WTC11 (cell line): ENCODE measurements at regions not wholly inside any gene's neighbourhood (a gene's known extent, or its start where the extent isn't known, plus 50 kb on each side); places are given as distances from the start of the nearest gene placed in this dataset.

Experiments used
- ATAC-seq: fragments of 200-7000 bp; cut with Tn5 transposase; 2 replicates; pipeline ENCODE4 v1.10.0; 2021; ENCODE audit warnings: mild to moderate bottlenecking, moderate library complexity
- CTCF ChIA-PET: fragments of 300-600 bp; sonication (Branson Sonifier 250); formaldehyde crosslinking; loops from one replicate; lab custom pipeline; 2021; ENCODE audit warnings: antibody characterized with exemption; lab: Charles Lee
- POLR2A ChIA-PET: fragments of 350-600 bp; sonication (Branson Sonifier 250); formaldehyde crosslinking; loops from one replicate; lab custom pipeline; 2021; ENCODE audit warnings: antibody characterized with exemption; lab: Charles Lee
- DNase-seq: peaks from one replicate; pipeline ENCODE4 v3.0.0; 2021; ENCODE audit warnings: low spot score
- H3K27ac Mint-ChIP-seq: 2 replicates; pipeline ENCODE4 v1.8.0; 2021; ENCODE audit warnings: mixed read lengths
- H3K27me3 Mint-ChIP-seq: 2 replicates; pipeline ENCODE4 v1.8.0; 2021; ENCODE audit warnings: low read depth, mild to moderate bottlenecking, moderate library complexity, mixed read lengths
- H3K36me3 Mint-ChIP-seq: 2 replicates; pipeline ENCODE4 v1.8.0; 2021; ENCODE audit warnings: mixed read lengths
- H3K4me1 Mint-ChIP-seq: 2 replicates; pipeline ENCODE4 v1.8.0; 2022; ENCODE audit warnings: mixed read lengths
- H3K4me3 Mint-ChIP-seq: 2 replicates; pipeline ENCODE4 v1.8.0; 2021; ENCODE audit warnings: mild to moderate bottlenecking, moderate library complexity, mixed read lengths
- H3K9me3 Mint-ChIP-seq: 2 replicates; pipeline ENCODE4 v1.8.0; 2021; ENCODE audit warnings: mixed read lengths
- ATF1 ChIP-seq: sonication (generic); formaldehyde crosslinking; IDR thresholded peaks from 2 replicates; pipeline ENCODE4 v1.8.1; 2023; ENCODE audit warnings: mild to moderate bottlenecking, moderate library complexity, missing genetic modification reagents
- ATF2 ChIP-seq: sonication (generic); formaldehyde crosslinking; IDR thresholded peaks from 2 replicates; pipeline ENCODE4 v1.8.1; 2022; ENCODE audit warnings: low read depth, missing genetic modification reagents, borderline replicate concordance
- ATF3 ChIP-seq: sonication (generic); formaldehyde crosslinking; conservative IDR thresholded peaks from 2 replicates; pipeline ENCODE4 v1.8.1; 2022; ENCODE audit warnings: mild to moderate bottlenecking, missing genetic modification reagents
- CDX4 ChIP-seq: fragments of 250-450 bp; sonication (Bioruptor Pico); IDR thresholded peaks from 2 replicates; pipeline ENCODE4 v1.9.0; 2021; ENCODE audit warnings: moderate library complexity, mild to moderate bottlenecking, inconsistent platforms, borderline replicate concordance
- CREB1 ChIP-seq: sonication (generic); formaldehyde crosslinking; IDR thresholded peaks from 2 replicates; pipeline ENCODE4 v1.8.0; 2023; ENCODE audit warnings: mild to moderate bottlenecking, missing genetic modification reagents
- CREM ChIP-seq: sonication (generic); formaldehyde crosslinking; IDR thresholded peaks from 2 replicates; pipeline ENCODE4 v1.8.1; 2022; ENCODE audit warnings: mild to moderate bottlenecking, missing genetic modification reagents, moderate library complexity
- E2F5 ChIP-seq: sonication (generic); formaldehyde crosslinking; IDR thresholded peaks from 2 replicates; pipeline ENCODE4 v1.8.1; 2022; ENCODE audit warnings: mild to moderate bottlenecking, moderate library complexity, missing genetic modification reagents
- ESRRA ChIP-seq: sonication (generic); formaldehyde crosslinking; IDR thresholded peaks from 2 replicates; pipeline ENCODE4 v1.8.1; 2022; ENCODE audit warnings: mild to moderate bottlenecking, missing genetic modification reagents, borderline replicate concordance
- IRF2 ChIP-seq: sonication (generic); formaldehyde crosslinking; IDR thresholded peaks from 2 replicates; pipeline ENCODE4 v1.8.0; 2022; ENCODE audit warnings: low read depth, missing genetic modification reagents, borderline replicate concordance
- MAX ChIP-seq: sonication (generic); formaldehyde crosslinking; IDR thresholded peaks from 2 replicates; pipeline ENCODE4 v1.8.0; 2022; ENCODE audit warnings: mild to moderate bottlenecking, missing genetic modification reagents
- NR1H2 ChIP-seq: sonication (generic); formaldehyde crosslinking; IDR thresholded peaks from 2 replicates; pipeline ENCODE4 v1.9.0; 2021; ENCODE audit warnings: mild to moderate bottlenecking, moderate library complexity, missing genetic modification reagents
- OVOL2 ChIP-seq: fragments of 250-450 bp; sonication (Bioruptor Pico); IDR thresholded peaks from 2 replicates; pipeline ENCODE4 v1.9.0; 2021; ENCODE audit warnings: mild to moderate bottlenecking, borderline replicate concordance
- RELA ChIP-seq: sonication (generic); formaldehyde crosslinking; IDR thresholded peaks from 2 replicates; pipeline ENCODE4 v1.8.1; 2022; ENCODE audit warnings: missing genetic modification reagents, mild to moderate bottlenecking, borderline replicate concordance
- RORB ChIP-seq: fragments of 250-450 bp; sonication (Bioruptor Pico); IDR thresholded peaks from 2 replicates; pipeline ENCODE4 v1.9.0; 2021; ENCODE audit warnings: mild to moderate bottlenecking
- SMAD4 ChIP-seq: sonication (generic); formaldehyde crosslinking; IDR thresholded peaks from 2 replicates; pipeline ENCODE4 v1.8.0; 2022; ENCODE audit warnings: mild to moderate bottlenecking, missing genetic modification reagents
- SOX15 ChIP-seq: fragments of 250-450 bp; sonication (Bioruptor Pico); IDR thresholded peaks from 2 replicates; pipeline ENCODE4 v1.9.0; 2021; ENCODE audit warnings: mild to moderate bottlenecking
- TP53 ChIP-seq: sonication (generic); formaldehyde crosslinking; IDR thresholded peaks from 2 replicates; pipeline ENCODE4 v1.8.1; 2023; ENCODE audit warnings: mild to moderate bottlenecking, missing genetic modification reagents
- USF2 ChIP-seq: sonication (generic); formaldehyde crosslinking; IDR thresholded peaks from 2 replicates; pipeline ENCODE4 v1.8.1; 2023; ENCODE audit warnings: mild to moderate bottlenecking, missing genetic modification reagents, moderate library complexity
- ZMAT4 ChIP-seq: fragments of 250-450 bp; sonication (Bioruptor Pico); IDR thresholded peaks from 2 replicates; pipeline ENCODE4 v1.9.0; 2021; ENCODE audit warnings: mild to moderate bottlenecking
- ZNF232 ChIP-seq: sonication (generic); formaldehyde crosslinking; IDR thresholded peaks from 2 replicates; pipeline ENCODE4 v1.8.0; 2022; ENCODE audit warnings: mild to moderate bottlenecking, missing genetic modification reagents
- ZNF317 ChIP-seq: sonication (generic); formaldehyde crosslinking; IDR thresholded peaks from 2 replicates; pipeline ENCODE4 v1.8.1; 2023; ENCODE audit warnings: low read depth, mild to moderate bottlenecking, moderate library complexity, missing genetic modification reagents, borderline replicate concordance
- ZNF396 ChIP-seq: fragments of 250-450 bp; sonication (Bioruptor Pico); IDR thresholded peaks from 2 replicates; pipeline ENCODE4 v1.8.0; 2021; ENCODE audit warnings: mild to moderate bottlenecking, moderate library complexity, borderline replicate concordance
- ZNF532 ChIP-seq: fragments of 250-450 bp; sonication (Bioruptor Pico); IDR thresholded peaks from 2 replicates; pipeline ENCODE4 v1.9.0; 2021; ENCODE audit warnings: mild to moderate bottlenecking, borderline replicate concordance

GRCh38 chr16:5681966-5682365, 584.4 kb upstream of the EEF2KMT start (continued):
- TF ChIP-seq ZNF532 (CRISPR knock-in tag) (no peak), RORB (CRISPR knock-in tag) (no peak), SOX15 (no peak), USF2 (CRISPR knock-in tag) (no peak), CREB1 (CRISPR knock-in tag) (no peak), ATF3 (CRISPR knock-in tag) (no peak), ESRRA (CRISPR knock-in tag) (no peak), IRF2 (CRISPR knock-in tag) (no peak), ATF2 (CRISPR knock-in tag) (no peak), ZNF317 (CRISPR knock-in tag) (no peak), ATF1 (CRISPR knock-in tag) (no peak), OVOL2 (CRISPR knock-in tag) (no peak), CREM (CRISPR knock-in tag) (no peak)

GRCh38 chr16:5678371-5678770, 580.8 kb upstream of the EEF2KMT start:
- H3K4me1 Mint-ChIP-seq: no peaks in the 10 kb centered on the region
- no peak for TF ChIP-seq SMAD4
- TF ChIP-seq TP53: no peak
- no peak for TF ChIP-seq OVOL2 (CRISPR knock-in tag)
- no peak for TF ChIP-seq ZMAT4 (CRISPR knock-in tag)
- no peak for TF ChIP-seq CREB1 (CRISPR knock-in tag)
- TF ChIP-seq MAX (CRISPR knock-in tag): no peak
- TF ChIP-seq ZNF317 (CRISPR knock-in tag): no peak
- H3K27ac Mint-ChIP-seq: no peak overlapping the region
- POLR2A ChIA-PET: no interaction called here
- H3K9me3 Mint-ChIP-seq: peaks cover 88% of the 10 kb centered on the region
- DNase-seq (no peak), ATAC-seq (no peak)
- no peak overlapping the region for H3K4me3 Mint-ChIP-seq
- CTCF ChIA-PET: no interaction called here
- peaks cover 81% of the 10 kb centered on the region for H3K36me3 Mint-ChIP-seq
- H3K27me3 Mint-ChIP-seq: peaks cover 5% of the 10 kb centered on the region

- POLR2A ChIA-PET: no interaction called here
- CTCF ChIA-PET: no interaction called here
- DNase-seq: no peak
- H3K4me3 Mint-ChIP-seq: no peak overlapping the region
- H3K4me1 Mint-ChIP-seq: no peaks in the 10 kb centered on the region
- no peak overlapping the region for H3K27ac Mint-ChIP-seq
- peaks cover 83% of the 10 kb centered on the region for H3K36me3 Mint-ChIP-seq
- ATAC-seq: no peak
- H3K9me3 Mint-ChIP-seq: peaks cover 96% of the 10 kb centered on the region
- H3K27me3 Mint-ChIP-seq: peaks cover 5% of the 10 kb centered on the region; the same call in 1 of the 2 replicates
- TF ChIP-seq E2F5 (CRISPR knock-in tag) (no peak), ZNF396 (CRISPR knock-in tag) (no peak), OVOL2 (CRISPR knock-in tag) (no peak), CDX4 (CRISPR knock-in tag) (no peak), ZNF232 (CRISPR knock-in tag) (no peak), RELA (CRISPR knock-in tag) (no peak), NR1H2 (no peak)
Measured at GRCh38 chr16:5671421-5671820, 573.8 kb upstream of the EEF2KMT start.
